Activated B cell treated with CpG ODN at 0.5 μM for 24 hours (primary cell): ENCODE measurements at regions not wholly inside any gene's neighbourhood (a gene's known extent, or its start where the extent isn't known, plus 50 kb on each side); places are given as distances from the start of the nearest gene placed in this dataset.

Experiments used
- ATAC-seq: fragments of 200-7000 bp; cut with Tn5 transposase; one replicate; pipeline ENCODE4 v1.10.0; 2021; ENCODE audit warnings: low read depth, mild to moderate bottlenecking, moderate library complexity
- CTCF ChIA-PET: fragments of 350-600 bp; sonication (Branson Sonifier 250); formaldehyde crosslinking; loops from one replicate; lab custom pipeline; 2021; ENCODE audit warnings: antibody characterized with exemption; lab: Charles Lee
- POLR2A ChIA-PET: fragments of 350-600 bp; sonication (Branson Sonifier 250); formaldehyde crosslinking; loops from one replicate; lab custom pipeline; 2021; ENCODE audit warnings: antibody characterized with exemption; lab: Charles Lee
- DNase-seq: peaks from one replicate; pipeline ENCODE4 v3.0.0; 2022
- H3K27ac Mint-ChIP-seq: one replicate; pipeline ENCODE4 v1.8.0; 2020; ENCODE audit warnings: mixed read lengths
- H3K27me3 Mint-ChIP-seq: one replicate; pipeline ENCODE4 v1.8.0; 2021; ENCODE audit warnings: mixed read lengths
- H3K36me3 Mint-ChIP-seq: one replicate; pipeline ENCODE4 v1.8.0; 2021; ENCODE audit warnings: low read depth, mixed read lengths
- H3K4me1 Mint-ChIP-seq: one replicate; pipeline ENCODE4 v1.8.0; 2021; ENCODE audit warnings: mixed read lengths
- H3K4me3 Mint-ChIP-seq: one replicate; pipeline ENCODE4 v1.8.0; 2020; ENCODE audit warnings: mild to moderate bottlenecking, mixed read lengths
- H3K9me3 Mint-ChIP-seq: one replicate; pipeline ENCODE4 v1.8.0; 2020; ENCODE audit warnings: mixed read lengths
- intact Hi-C: fragments of 100-400 bp; cut with micrococcal nuclease; formaldehyde crosslinking; loops from one replicate; pipeline ENCODE4 v1.15.1; 2024
- TF ChIP-seq, protein P1 (sequence below): fragments of 200-600 bp; IDR thresholded peaks from one replicate; pipeline ENCODE4 v1.8.0; 2022; ENCODE audit warnings: antibody characterized with exemption, mild to moderate bottlenecking

DNA sequence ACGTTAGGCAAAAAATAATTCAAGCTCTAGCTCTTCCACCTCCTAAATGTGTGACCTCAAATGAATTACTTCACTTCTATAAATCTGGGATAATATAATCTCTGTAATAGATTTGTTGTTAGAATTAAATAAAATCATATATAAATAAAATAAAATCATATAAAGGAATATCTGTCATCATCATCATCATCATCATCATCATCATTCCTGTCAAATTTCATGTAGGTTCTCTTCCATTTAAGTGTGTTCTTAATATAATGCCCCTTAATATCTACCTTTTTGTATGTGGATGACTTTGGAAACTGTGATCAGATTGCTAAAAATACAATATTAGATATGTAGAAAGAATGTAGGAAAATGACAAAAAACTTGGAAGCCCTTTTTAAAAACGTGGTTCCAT, 621.0 kb downstream of the ADGRL2 start:
- H3K4me3 Mint-ChIP-seq = no peak overlapping the region
- DNase-seq (no peak), ATAC-seq (no peak)
- POLR2A ChIA-PET = no interaction called here
- H3K27me3 Mint-ChIP-seq = no peaks in the 10 kb centered on the region
- H3K4me1 Mint-ChIP-seq = no peaks in the 10 kb centered on the region
- no peaks in the 10 kb centered on the region for H3K9me3 Mint-ChIP-seq
- intact Hi-C loops = no loop called here
- CTCF ChIA-PET = no interaction called here
- no peaks in the 10 kb centered on the region for H3K36me3 Mint-ChIP-seq
- TF ChIP-seq, protein P1, sequence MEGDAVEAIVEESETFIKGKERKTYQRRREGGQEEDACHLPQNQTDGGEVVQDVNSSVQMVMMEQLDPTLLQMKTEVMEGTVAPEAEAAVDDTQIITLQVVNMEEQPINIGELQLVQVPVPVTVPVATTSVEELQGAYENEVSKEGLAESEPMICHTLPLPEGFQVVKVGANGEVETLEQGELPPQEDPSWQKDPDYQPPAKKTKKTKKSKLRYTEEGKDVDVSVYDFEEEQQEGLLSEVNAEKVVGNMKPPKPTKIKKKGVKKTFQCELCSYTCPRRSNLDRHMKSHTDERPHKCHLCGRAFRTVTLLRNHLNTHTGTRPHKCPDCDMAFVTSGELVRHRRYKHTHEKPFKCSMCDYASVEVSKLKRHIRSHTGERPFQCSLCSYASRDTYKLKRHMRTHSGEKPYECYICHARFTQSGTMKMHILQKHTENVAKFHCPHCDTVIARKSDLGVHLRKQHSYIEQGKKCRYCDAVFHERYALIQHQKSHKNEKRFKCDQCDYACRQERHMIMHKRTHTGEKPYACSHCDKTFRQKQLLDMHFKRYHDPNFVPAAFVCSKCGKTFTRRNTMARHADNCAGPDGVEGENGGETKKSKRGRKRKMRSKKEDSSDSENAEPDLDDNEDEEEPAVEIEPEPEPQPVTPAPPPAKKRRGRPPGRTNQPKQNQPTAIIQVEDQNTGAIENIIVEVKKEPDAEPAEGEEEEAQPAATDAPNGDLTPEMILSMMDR = no peak
- no peak overlapping the region for H3K27ac Mint-ChIP-seq

DNA sequence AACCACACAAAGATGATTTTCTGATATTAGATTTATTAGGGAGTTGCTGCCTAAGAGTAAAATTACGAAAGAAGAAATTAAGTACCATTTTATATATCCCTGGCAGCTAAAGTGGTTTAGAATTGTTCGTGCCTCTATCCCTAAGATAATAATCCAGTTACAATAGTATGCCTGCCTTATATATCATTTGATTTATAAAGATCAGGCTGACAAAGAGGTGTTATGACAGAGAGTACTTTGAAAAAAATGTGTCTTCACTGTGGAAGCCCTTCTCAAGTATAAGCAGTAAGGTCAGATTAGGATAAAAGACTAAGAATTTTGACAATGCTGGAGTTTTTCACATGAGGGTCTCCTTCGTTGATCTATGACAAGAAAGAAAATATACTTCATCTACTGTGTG, 619.9 kb downstream of the ADGRL2 start:
- Mint-ChIP-seq H3K36me3 (no peaks in the 10 kb centered on the region), H3K9me3 (no peaks in the 10 kb centered on the region), H3K4me1 (no peaks in the 10 kb centered on the region), H3K27ac (no peak overlapping the region), H3K27me3 (no peaks in the 10 kb centered on the region), H3K4me3 (no peak overlapping the region)
- TF ChIP-seq, protein P1 = no peak
- ChIA-PET POLR2A (no interaction called here), CTCF (no interaction called here)
- intact Hi-C loops = no loop called here
- DNase-seq (no peak), ATAC-seq (no peak)

DNA sequence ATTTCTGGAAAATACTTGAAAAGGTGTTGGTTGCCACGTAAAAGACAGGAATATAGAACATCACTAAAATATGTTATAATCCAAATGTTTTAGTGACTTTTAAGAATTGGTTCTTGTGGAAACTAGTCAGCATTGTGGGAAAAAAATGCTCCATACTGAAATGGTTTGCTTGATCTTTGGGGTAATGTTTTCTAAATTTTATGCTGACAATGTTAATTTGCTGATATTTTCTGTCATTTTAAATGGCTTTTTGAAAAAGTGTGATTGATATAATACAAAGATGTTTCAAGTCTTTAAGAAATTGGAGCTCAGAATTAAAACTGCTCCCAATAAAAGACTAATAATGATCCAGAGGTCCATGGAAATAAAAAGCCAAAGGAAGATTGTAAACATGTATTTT, 610.9 kb downstream of the ADGRL2 start:
- CTCF ChIA-PET = no interaction called here
- no peak overlapping the region for H3K4me3 Mint-ChIP-seq
- ATAC-seq (no peak), DNase-seq (no peak)
- no peaks in the 10 kb centered on the region for H3K27me3 Mint-ChIP-seq
- H3K27ac Mint-ChIP-seq = no peak overlapping the region
- no peaks in the 10 kb centered on the region for H3K9me3 Mint-ChIP-seq
- H3K4me1 Mint-ChIP-seq = no peaks in the 10 kb centered on the region
- POLR2A ChIA-PET = no interaction called here
- TF ChIP-seq, protein P1 = no peak
- intact Hi-C loops = no loop called here
- H3K36me3 Mint-ChIP-seq = no peaks in the 10 kb centered on the region

DNA sequence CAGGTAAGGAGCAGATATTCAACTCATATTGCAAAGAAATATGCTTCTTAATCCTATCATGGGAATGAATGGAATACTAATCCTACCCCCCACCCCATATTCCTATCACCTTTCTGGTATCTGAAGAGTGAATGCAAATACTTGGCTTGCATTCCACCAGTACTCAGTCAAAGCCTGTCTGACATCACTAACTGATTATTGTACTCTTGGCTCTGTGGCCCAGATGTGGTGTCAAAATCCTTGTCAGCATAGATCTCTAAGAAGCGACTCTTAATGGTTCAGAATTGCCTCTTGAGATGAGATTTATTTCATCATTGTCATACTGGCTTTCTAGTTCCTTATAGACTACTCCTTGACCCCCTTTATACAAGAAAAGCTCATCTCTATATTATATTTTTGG, 604.6 kb downstream of the ADGRL2 start:
- no peak overlapping the region for H3K4me3 Mint-ChIP-seq
- H3K9me3 Mint-ChIP-seq = no peaks in the 10 kb centered on the region
- intact Hi-C loops = no loop called here
- ATAC-seq (no peak), DNase-seq (no peak)
- TF ChIP-seq, protein P1 = no peak
- H3K36me3 Mint-ChIP-seq = no peaks in the 10 kb centered on the region
- H3K27me3 Mint-ChIP-seq = no peaks in the 10 kb centered on the region
- H3K27ac Mint-ChIP-seq = no peak overlapping the region
- H3K4me1 Mint-ChIP-seq = no peaks in the 10 kb centered on the region
- ChIA-PET CTCF (no interaction called here), POLR2A (no interaction called here)

DNA sequence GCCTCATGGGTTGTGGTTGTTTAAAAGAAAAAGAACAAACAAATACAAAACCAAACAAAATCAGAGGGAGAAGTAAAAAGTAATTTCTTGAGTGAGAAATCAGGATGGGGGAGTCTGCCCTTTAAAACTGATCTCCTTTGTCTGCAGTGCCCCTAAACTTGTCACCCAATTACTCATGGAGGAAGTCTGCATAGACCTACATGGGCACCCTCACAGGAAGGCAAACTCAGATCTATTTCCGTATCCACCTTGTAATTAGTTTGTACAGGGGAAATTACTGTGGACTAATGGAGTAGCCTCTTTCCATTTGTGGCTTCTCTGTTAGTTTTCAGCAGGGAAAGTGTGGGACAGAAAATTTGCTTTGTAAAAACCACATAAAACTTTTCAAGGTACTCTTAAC, 600.4 kb downstream of the ADGRL2 start:
- Mint-ChIP-seq H3K27me3 (no peaks in the 10 kb centered on the region), H3K27ac (no peak overlapping the region), H3K4me3 (no peak overlapping the region), H3K4me1 (no peaks in the 10 kb centered on the region), H3K9me3 (no peaks in the 10 kb centered on the region), H3K36me3 (no peaks in the 10 kb centered on the region)
- ChIA-PET POLR2A (no interaction called here), CTCF (no interaction called here)
- no peak for ATAC-seq
- intact Hi-C loops = no loop called here
- TF ChIP-seq, protein P1 = no peak
- DNase-seq = no peak
